ENCODE measurements at regions not wholly inside any gene's neighbourhood (a gene's known extent, or its start where the extent isn't known, plus 50 kb on each side); places are given as distances from the start of the nearest gene placed in this dataset.

GRCh38 chr4:177907736-177908424 lies 465.6 kb upstream of the AGA start:
- TF ChIP-seq POLR2A (IDR thresholded peaks at IDR 0.05) (no peak), CTCF (IDR thresholded peaks at IDR 0.05) (no peak)
